Right kidney (tissue), 1 donor: ENCODE measurements at regions not wholly inside any gene's neighbourhood (a gene's known extent, or its start where the extent isn't known, plus 50 kb on each side); places are given as distances from the start of the nearest gene placed in this dataset.

Experiments used
- DNase-seq: peaks from one replicate; pipeline ENCODE4 v3.0.0-alpha.2; 2016

GRCh38 chr1:10897981-10898728 is 101.7 kb upstream of the CASZ1 start:
- no peak for DNase-seq

GRCh38 chr1:10898921-10899320 is 102.5 kb upstream of the CASZ1 start:
- no peak for DNase-seq

DNA sequence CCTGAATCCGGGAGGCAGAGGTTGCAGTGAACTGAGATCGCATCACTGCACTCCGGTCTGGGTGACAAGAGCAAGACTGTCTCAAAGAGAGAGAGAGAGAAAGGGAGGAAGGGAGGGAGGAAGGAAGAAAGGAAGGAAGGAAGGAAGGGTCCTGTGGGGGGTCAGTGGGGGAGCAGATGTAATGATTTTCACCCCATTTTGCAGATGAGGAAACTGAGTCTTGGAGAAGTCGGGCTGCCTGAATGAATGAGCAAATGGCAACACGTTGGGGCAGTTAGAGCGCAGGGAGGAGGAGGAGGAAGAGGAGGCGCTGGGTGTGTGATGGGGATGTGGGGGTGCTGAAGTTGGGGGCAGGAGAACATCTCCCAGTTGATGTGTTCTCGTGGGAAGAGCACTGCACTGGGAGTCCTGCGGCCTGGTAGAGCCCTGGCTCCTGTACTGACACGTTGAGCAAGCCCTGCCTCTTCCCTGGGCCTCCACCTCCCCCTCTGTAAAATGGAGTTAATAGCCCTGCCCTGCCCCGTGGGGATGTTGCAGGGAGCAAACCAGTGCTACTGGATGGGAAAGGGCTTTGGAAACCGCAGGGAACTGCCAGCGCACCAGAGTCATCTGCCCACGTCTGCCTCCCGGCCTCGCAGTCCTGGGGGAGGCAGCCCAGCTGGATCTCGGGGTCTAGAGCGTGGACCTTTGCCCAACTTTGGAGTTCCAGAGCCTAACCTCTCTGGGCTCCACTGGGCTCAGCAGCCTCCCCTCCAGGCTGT is 103.2 kb upstream of the CASZ1 start:
- no peak for DNase-seq

- no peak for DNase-seq
Measured at GRCh38 chr1:10900251-10900651, 103.8 kb upstream of the CASZ1 start.

- no peak for DNase-seq
Measured at GRCh38 chr1:10900691-10901090, 104.2 kb upstream of the CASZ1 start.

- DNase-seq = peak; percentile 69
Measured at GRCh38 chr1:10901091-10901890, 104.8 kb upstream of the CASZ1 start.

- no peak for DNase-seq
Measured at GRCh38 chr1:10901891-10902805, 105.7 kb upstream of the CASZ1 start.

DNA sequence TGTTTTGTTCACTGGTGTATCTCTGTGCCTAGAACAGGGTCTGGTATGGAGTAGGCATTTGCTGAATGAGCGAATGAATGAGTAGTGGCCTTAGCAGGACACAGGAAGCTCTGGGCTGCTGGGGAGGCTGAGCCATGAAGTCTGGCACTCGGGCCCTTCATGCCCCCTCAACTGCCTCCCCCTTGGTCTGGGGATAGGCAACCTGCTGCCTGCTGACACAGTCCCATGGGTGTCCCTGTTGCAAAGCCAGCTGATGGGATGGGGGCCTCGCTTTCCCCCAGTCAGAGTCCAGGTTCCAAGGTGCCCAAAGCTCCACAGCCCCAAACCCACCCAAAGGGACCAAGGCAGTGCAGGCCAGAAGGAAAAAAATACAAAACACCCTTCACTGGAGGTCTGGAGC is 107.0 kb upstream of the CASZ1 start:
- DNase-seq = no peak

DNA sequence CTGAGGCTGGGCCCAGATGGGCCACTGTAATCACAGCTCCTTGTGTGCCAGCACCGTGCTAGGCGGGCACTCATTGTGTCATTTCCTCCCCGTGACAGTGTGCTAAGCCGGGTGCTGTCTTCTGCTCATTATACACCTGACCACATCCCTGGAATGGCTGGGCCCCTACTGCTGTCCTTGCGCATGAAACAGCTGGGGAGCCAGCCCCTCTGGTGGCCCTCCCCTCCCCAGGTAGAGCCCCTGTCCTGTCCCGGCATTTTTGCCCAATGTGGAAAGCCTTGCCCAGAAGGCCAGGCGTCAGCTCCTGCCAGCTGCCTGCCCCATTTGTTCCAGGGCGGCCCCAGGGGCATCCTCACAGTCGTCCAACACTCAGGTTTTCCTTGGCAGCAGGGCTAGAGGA is 107.4 kb upstream of the CASZ1 start:
- no peak for DNase-seq

- no peak for DNase-seq
Measured at GRCh38 chr1:10904396-10905358, 107.8 kb upstream of the TARDBP start.

- no peak for DNase-seq
Measured at GRCh38 chr1:10905841-10906655, 106.4 kb upstream of the TARDBP start.

GRCh38 chr1:10906866-10907519 is 105.5 kb upstream of the TARDBP start:
- DNase-seq = no peak

- no peak for DNase-seq
Measured at GRCh38 chr1:10908266-10908665, 104.2 kb upstream of the TARDBP start.

GRCh38 chr1:10909697-10910680 is 102.5 kb upstream of the TARDBP start:
- DNase-seq = no peak

DNA sequence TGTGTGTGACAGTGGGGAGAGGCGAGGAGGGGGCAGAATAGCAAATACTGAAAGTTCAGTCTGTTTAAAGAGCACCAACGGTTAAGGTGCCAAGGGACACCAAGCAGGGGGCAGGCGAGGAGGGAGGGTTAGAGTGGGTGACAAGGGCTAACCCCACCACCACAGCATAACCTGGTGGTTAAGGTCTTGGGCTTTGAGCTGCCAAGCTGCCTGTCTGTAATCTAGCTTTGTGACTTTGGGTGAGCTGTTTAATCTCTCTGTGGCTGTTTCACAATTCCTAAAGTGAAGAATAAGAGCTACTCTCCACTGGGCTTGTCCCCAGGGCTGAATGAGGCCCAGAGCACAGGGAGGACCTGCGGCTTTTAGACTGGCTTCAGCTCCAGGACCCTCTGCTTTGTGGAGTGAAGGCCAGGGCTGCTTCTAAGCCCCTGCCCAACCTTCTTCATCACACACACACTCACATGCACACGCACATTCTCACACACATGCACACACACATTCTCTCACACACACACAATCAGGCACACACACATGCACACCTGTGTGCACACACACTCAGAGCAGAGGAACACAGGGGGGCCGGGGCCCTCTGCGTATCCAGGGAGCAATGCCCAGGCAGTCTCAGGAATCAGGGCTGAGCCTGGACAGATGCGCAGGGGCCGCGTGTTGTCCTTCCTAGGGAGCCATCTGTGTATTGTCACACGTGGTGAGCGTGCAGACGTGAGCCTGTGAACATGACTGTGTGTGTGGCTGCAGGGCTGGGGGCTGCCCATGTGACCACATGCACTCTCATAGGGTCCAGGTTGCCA is 101.6 kb upstream of the TARDBP start:
- no peak for DNase-seq

- DNase-seq = no peak
Measured at GRCh38 chr1:10911490-10912166, 100.8 kb upstream of the TARDBP start.

GRCh38 chr1:10912441-10912840 is 100.0 kb upstream of the TARDBP start:
- DNase-seq = no peak
